SJSA1 (cell line): ENCODE measurements at regions not wholly inside any gene's neighbourhood (a gene's known extent, or its start where the extent isn't known, plus 50 kb on each side); places are given as distances from the start of the nearest gene placed in this dataset.
A peak's percentile ranks its signal among the peaks of the same experiment; 100 is the strongest.

Experiments used
- DNase-seq, 2 experiments: peaks; one replicate each; pipeline ENCODE4 v3.0.0-alpha.2; 2015 to 2020; ENCODE audit warnings: low spot score in 2 of 2, low read depth in 1 of 2
- H3K27ac ChIP-seq: fragments of 250-450 bp; sonication (Bioruptor Pico); 2 replicates; pipeline ENCODE4 v1.5.1; 2020; ENCODE audit warnings: mild to moderate bottlenecking, moderate library complexity
- H3K27me3 ChIP-seq: fragments of 250-450 bp; sonication (Bioruptor Pico); replicated peaks from 2 replicates; pipeline ENCODE4 v1.5.1; 2020; ENCODE audit warnings: mild to moderate bottlenecking, moderate library complexity
- H3K36me3 ChIP-seq: fragments of 250-450 bp; sonication (Bioruptor Pico); 2 replicates; pipeline ENCODE4 v1.5.1; 2020; ENCODE audit warnings: mild to moderate bottlenecking
- H3K4me1 ChIP-seq: fragments of 250-450 bp; sonication (Bioruptor Pico); replicated peaks from 2 replicates; pipeline ENCODE4 v1.6.1; 2021; ENCODE audit warnings: mild to moderate bottlenecking
- H3K4me3 ChIP-seq: fragments of 250-450 bp; sonication (Bioruptor Pico); 2 replicates; pipeline ENCODE4 v1.5.1; 2020; ENCODE audit warnings: mild to moderate bottlenecking
- H3K9me3 ChIP-seq: fragments of 250-450 bp; sonication (Bioruptor Pico); replicated peaks from 2 replicates; pipeline ENCODE4 v1.5.1; 2020; ENCODE audit warnings: mild to moderate bottlenecking

GRCh38 chr22:25483931-25484330, 80.5 kb upstream of the GRK3 start:
- H3K27me3 ChIP-seq = peaks cover 4% of the 10 kb centered on the region; the same call in 1 of the 2 replicates
- no peak overlapping the region for H3K27ac ChIP-seq
- no peak for DNase-seq
- no peaks in the 10 kb centered on the region for H3K36me3 ChIP-seq
- 0 out of 2 replicates have a peak, but pooled peaks cover 3% of the 10 kb centered on the region for H3K9me3 ChIP-seq
- H3K4me3 ChIP-seq = no peak overlapping the region
- H3K4me1 ChIP-seq = peaks cover 7% of the 10 kb centered on the region; the same call in 1 of the 2 replicates

GRCh38 chr22:25484521-25485315, 79.8 kb upstream of the GRK3 start:
- Histone ChIP-seq H3K4me3 (no peak overlapping the region), H3K9me3 (no peaks in the 10 kb centered on the region), H3K4me1 (peaks cover 7% of the 10 kb centered on the region; the same call in 1 of the 2 replicates), H3K27ac (no peak overlapping the region), H3K36me3 (no peaks in the 10 kb centered on the region), H3K27me3 (peaks cover 6% of the 10 kb centered on the region; the same call in 1 of the 2 replicates)
- no peak for DNase-seq

GRCh38 chr22:25485626-25486545, 78.6 kb upstream of the GRK3 start:
- Histone ChIP-seq H3K4me3 (no peak overlapping the region), H3K4me1 (peaks cover 7% of the 10 kb centered on the region; the same call in 1 of the 2 replicates), H3K27me3 (peaks cover 6% of the 10 kb centered on the region), H3K36me3 (no peaks in the 10 kb centered on the region), H3K9me3 (no peaks in the 10 kb centered on the region), H3K27ac (no peak overlapping the region)
- no peak for DNase-seq

- H3K4me1 ChIP-seq = peaks cover 7% of the 10 kb centered on the region; the same call in 1 of the 2 replicates
- H3K27ac ChIP-seq = no peak overlapping the region
- no peak for DNase-seq
- peaks cover 11% of the 10 kb centered on the region for H3K27me3 ChIP-seq
- H3K36me3 ChIP-seq = no peaks in the 10 kb centered on the region
- no peaks in the 10 kb centered on the region for H3K9me3 ChIP-seq
- no peak overlapping the region for H3K4me3 ChIP-seq
Measured at GRCh38 chr22:25487508-25487907, 77.0 kb upstream of the GRK3 start.

GRCh38 chr22:25488244-25489020, 76.0 kb upstream of the GRK3 start:
- no peaks in the 10 kb centered on the region for H3K9me3 ChIP-seq
- no peaks in the 10 kb centered on the region for H3K36me3 ChIP-seq
- H3K27me3 ChIP-seq = peaks cover 20% of the 10 kb centered on the region
- no peak overlapping the region for H3K27ac ChIP-seq
- no peak overlapping the region for H3K4me3 ChIP-seq
- peak; percentile 39 to 69 for DNase-seq
- H3K4me1 ChIP-seq = peaks cover 7% of the 10 kb centered on the region; the same call in 1 of the 2 replicates

- H3K9me3 ChIP-seq = no peaks in the 10 kb centered on the region
- DNase-seq = no peak
- H3K27me3 ChIP-seq = peaks cover 33% of the 10 kb centered on the region
- H3K4me3 ChIP-seq = no peak overlapping the region
- H3K36me3 ChIP-seq = no peaks in the 10 kb centered on the region
- H3K27ac ChIP-seq = no peak overlapping the region
- peaks cover 7% of the 10 kb centered on the region; the same call in 1 of the 2 replicates for H3K4me1 ChIP-seq
Measured at GRCh38 chr22:25489947-25490346, 74.5 kb upstream of the GRK3 start.

GRCh38 chr22:25490896-25491295, 73.6 kb upstream of the GRK3 start:
- no peak for DNase-seq
- Histone ChIP-seq H3K36me3 (no peaks in the 10 kb centered on the region), H3K27ac (no peak overlapping the region), H3K27me3 (peaks cover 39% of the 10 kb centered on the region), H3K9me3 (no peaks in the 10 kb centered on the region), H3K4me1 (peaks cover 7% of the 10 kb centered on the region; the same call in 1 of the 2 replicates), H3K4me3 (no peak overlapping the region)

- no peak for DNase-seq
- Histone ChIP-seq H3K27me3 (peaks cover 39% of the 10 kb centered on the region), H3K27ac (no peak overlapping the region), H3K36me3 (no peaks in the 10 kb centered on the region), H3K4me1 (peaks cover 7% of the 10 kb centered on the region; the same call in 1 of the 2 replicates), H3K9me3 (no peaks in the 10 kb centered on the region), H3K4me3 (no peak overlapping the region)
Measured at GRCh38 chr22:25492162-25492561, 72.3 kb upstream of the GRK3 start.

GRCh38 chr22:25492841-25493734, 71.4 kb upstream of the GRK3 start:
- Histone ChIP-seq H3K27ac (no peak overlapping the region), H3K4me3 (no peak overlapping the region), H3K4me1 (peaks cover 5% of the 10 kb centered on the region; the same call in 1 of the 2 replicates), H3K9me3 (no peaks in the 10 kb centered on the region), H3K36me3 (no peaks in the 10 kb centered on the region), H3K27me3 (peaks cover 42% of the 10 kb centered on the region)
- DNase-seq = no peak

- DNase-seq = no peak
- H3K27ac ChIP-seq = no peak overlapping the region
Measured at GRCh38 chr22:25493794-25494193, 70.7 kb upstream of the GRK3 start.

GRCh38 chr22:25494774-25495173, 69.7 kb upstream of the GRK3 start:
- Histone ChIP-seq H3K27me3 (peaks cover 44% of the 10 kb centered on the region), H3K9me3 (no peaks in the 10 kb centered on the region), H3K4me3 (no peak overlapping the region), H3K4me1 (no peaks in the 10 kb centered on the region), H3K27ac (no peak overlapping the region), H3K36me3 (no peaks in the 10 kb centered on the region)
- no peak for DNase-seq

More at GRCh38 chr22:25493794-25494193, 70.7 kb upstream of the GRK3 start:
- no peak overlapping the region for H3K4me3 ChIP-seq
- H3K36me3 ChIP-seq = no peaks in the 10 kb centered on the region
- H3K4me1 ChIP-seq = no peaks in the 10 kb centered on the region
- peaks cover 44% of the 10 kb centered on the region for H3K27me3 ChIP-seq
- no peaks in the 10 kb centered on the region for H3K9me3 ChIP-seq

- H3K27ac ChIP-seq = no peak overlapping the region
- H3K9me3 ChIP-seq = no peaks in the 10 kb centered on the region
- H3K4me3 ChIP-seq = no peak overlapping the region
- H3K4me1 ChIP-seq = no peaks in the 10 kb centered on the region
- no peaks in the 10 kb centered on the region for H3K36me3 ChIP-seq
- peaks cover 46% of the 10 kb centered on the region for H3K27me3 ChIP-seq
- no peak for DNase-seq
Measured at GRCh38 chr22:25495285-25495684, 69.2 kb upstream of the GRK3 start.
